HFFc6 (cell line): ENCODE measurements at regions not wholly inside any gene's neighbourhood (a gene's known extent, or its start where the extent isn't known, plus 50 kb on each side); places are given as distances from the start of the nearest gene placed in this dataset.

Experiments
- DNase-seq: peaks from one replicate; pipeline ENCODE4 v3.0.0-alpha.2; 2018
- H3K27ac Mint-ChIP-seq: 2 replicates; pipeline ENCODE4 v1.8.0; 2020; ENCODE audit warnings: mild to moderate bottlenecking, mixed read lengths
- H3K27me3 Mint-ChIP-seq: 2 replicates; pipeline ENCODE4 v1.8.0; 2021; ENCODE audit warnings: mild to moderate bottlenecking, moderate library complexity, mixed read lengths; ENCODE audit not compliant: insufficient read depth
- H3K36me3 Mint-ChIP-seq: 2 replicates; pipeline ENCODE4 v1.8.0; 2021; ENCODE audit warnings: low read depth, mixed read lengths
- H3K4me1 Mint-ChIP-seq: 2 replicates; pipeline ENCODE4 v1.8.0; 2020; ENCODE audit warnings: low read depth, mixed read lengths
- H3K4me3 Mint-ChIP-seq: 2 replicates; pipeline ENCODE4 v1.8.0; 2020; ENCODE audit warnings: mild to moderate bottlenecking, moderate library complexity, mixed read lengths
- H3K9me3 Mint-ChIP-seq: 2 replicates; pipeline ENCODE4 v1.8.0; 2020; ENCODE audit warnings: mild to moderate bottlenecking, mixed read lengths
- CTCF ChIP-seq: fragments of 200-600 bp; sonication (generic); IDR thresholded peaks from 2 replicates; pipeline ENCODE4 v1.5.0; 2021; ENCODE audit warnings: antibody characterized with exemption, mild to moderate bottlenecking

- Mint-ChIP-seq H3K4me1 (peaks cover 36% of the 10 kb centered on the region), H3K27ac (peak overlapping the region; percentile 76), H3K27me3 (no peaks in the 10 kb centered on the region; the same call in 1 of the 2 replicates), H3K36me3 (peaks cover 5% of the 10 kb centered on the region; the same call in 1 of the 2 replicates), H3K4me3 (peak overlapping the region; percentile 58; the same call in 1 of the 2 replicates), H3K9me3 (no peaks in the 10 kb centered on the region; the same call in 1 of the 2 replicates)
- no peak for DNase-seq
- TF ChIP-seq CTCF: no peak
Observed at GRCh38 chr18:22546905-22547570, 129.3 kb upstream of the CTAGE1 start.

DNA sequence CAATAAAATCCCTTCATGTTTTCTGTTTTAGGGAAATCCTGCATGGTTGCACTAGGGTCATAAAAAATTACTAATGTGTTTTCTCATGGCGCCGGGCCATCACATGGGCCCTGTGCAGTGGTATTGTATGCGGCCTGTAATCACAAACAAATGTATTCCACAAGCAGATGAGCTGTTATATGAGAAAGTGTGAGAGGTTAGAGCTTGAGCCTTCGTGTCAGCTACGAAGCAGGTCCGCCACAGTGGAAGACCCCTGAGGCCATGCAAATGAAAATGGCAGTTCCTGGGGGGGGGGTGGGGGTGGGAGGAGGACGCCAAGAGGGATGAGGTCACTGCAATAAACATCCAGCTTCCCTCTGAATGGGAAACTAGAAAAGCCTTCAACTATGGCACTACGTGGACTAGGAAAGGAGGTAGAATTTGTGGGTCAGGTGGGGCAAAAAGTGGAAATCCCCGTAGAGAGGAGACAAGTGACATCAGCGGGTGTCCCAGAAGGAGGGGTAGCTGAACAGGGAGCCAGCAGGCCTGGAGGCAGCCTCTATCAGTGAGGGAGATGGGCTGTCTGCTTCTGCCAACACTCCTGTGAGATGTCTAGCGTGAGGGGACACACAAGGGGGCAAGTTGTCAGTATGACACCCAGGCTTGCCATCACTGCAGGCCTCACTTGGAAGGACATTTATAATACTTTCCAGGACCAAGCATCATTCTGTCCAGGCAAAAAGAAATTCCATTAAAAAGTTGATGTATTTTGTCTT lies 130.3 kb upstream of the CTAGE1 start:
- Mint-ChIP-seq H3K4me1 (peaks cover 35% of the 10 kb centered on the region), H3K36me3 (no peaks in the 10 kb centered on the region), H3K4me3 (peak overlapping the region; percentile 58), H3K9me3 (no peaks in the 10 kb centered on the region), H3K27me3 (no peaks in the 10 kb centered on the region; the same call in 1 of the 2 replicates), H3K27ac (peak overlapping the region; percentile 76)
- TF ChIP-seq CTCF: no peak
- DNase-seq: peak; percentile 50

- peaks cover 32% of the 10 kb centered on the region for H3K4me1 Mint-ChIP-seq
- TF ChIP-seq CTCF: no peak
- H3K36me3 Mint-ChIP-seq: no peaks in the 10 kb centered on the region; the same call in 1 of the 2 replicates
- H3K9me3 Mint-ChIP-seq: no peaks in the 10 kb centered on the region
- H3K27ac Mint-ChIP-seq: no peak overlapping the region
- no peaks in the 10 kb centered on the region; the same call in 1 of the 2 replicates for H3K27me3 Mint-ChIP-seq
- no peak overlapping the region for H3K4me3 Mint-ChIP-seq
- no peak for DNase-seq
Observed at GRCh38 chr18:22549260-22549937, 131.7 kb upstream of the CTAGE1 start.

- H3K4me1 Mint-ChIP-seq: peaks cover 28% of the 10 kb centered on the region
- no peak overlapping the region for H3K4me3 Mint-ChIP-seq
- no peak for TF ChIP-seq CTCF
- H3K27ac Mint-ChIP-seq: no peak overlapping the region
- no peaks in the 10 kb centered on the region for H3K9me3 Mint-ChIP-seq
- no peaks in the 10 kb centered on the region for H3K27me3 Mint-ChIP-seq
- no peak for DNase-seq
- H3K36me3 Mint-ChIP-seq: no peaks in the 10 kb centered on the region; the same call in 1 of the 2 replicates
Observed at GRCh38 chr18:22550366-22550765, 132.7 kb upstream of the CTAGE1 start.

- no peaks in the 10 kb centered on the region; the same call in none of the 2 replicates for H3K36me3 Mint-ChIP-seq
- H3K27me3 Mint-ChIP-seq: no peaks in the 10 kb centered on the region
- TF ChIP-seq CTCF: no peak
- H3K27ac Mint-ChIP-seq: no peak overlapping the region
- no peaks in the 10 kb centered on the region for H3K9me3 Mint-ChIP-seq
- H3K4me1 Mint-ChIP-seq: peaks cover 23% of the 10 kb centered on the region
- no peak overlapping the region for H3K4me3 Mint-ChIP-seq
- DNase-seq: no peak
Observed at GRCh38 chr18:22550861-22551260, 133.1 kb upstream of the CTAGE1 start.
